CD4-positive, alpha-beta memory T cell (primary cell): ENCODE measurements at regions not wholly inside any gene's neighbourhood (a gene's known extent, or its start where the extent isn't known, plus 50 kb on each side); places are given as distances from the start of the nearest gene placed in this dataset.
A peak's percentile ranks its signal among the peaks of the same experiment; 100 is the strongest.
"Not testable (repeated sequence)": the region's sequence is repeated elsewhere in the genome, so short reads cannot be mapped to it uniquely, and the experiment has no call there.

Experiments used
- CTCF ChIA-PET: fragments of 350-600 bp; sonication (Branson Sonifier 250); formaldehyde crosslinking; loops from one replicate; lab custom pipeline; 2021; ENCODE audit warnings: inconsistent platforms; ENCODE audit not compliant: partially characterized antibody; lab: Charles Lee
- POLR2A ChIA-PET: fragments of 350-600 bp; sonication (Branson Sonifier 250); formaldehyde crosslinking; loops from one replicate; lab custom pipeline; 2021; ENCODE audit not compliant: partially characterized antibody; lab: Charles Lee
- DNase-seq, 5 donors: peaks; one replicate each; pipeline versions ENCODE4 v3.0.0 to v3.0.0-alpha.2; 2020 to 2022; ENCODE audit warnings: mixed read lengths in 1 of 5
- H3K27ac ChIP-seq: one replicate; pipeline ENCODE4 v1.7.0; 2013; ENCODE audit warnings: low read depth, low read length
- H3K27me3 ChIP-seq: 2 replicates; pipeline ENCODE4 v1.7.0; 2013; ENCODE audit warnings: mild to moderate bottlenecking, low read length, moderate library complexity; ENCODE audit not compliant: insufficient read depth
- H3K36me3 ChIP-seq: 2 replicates; pipeline ENCODE4 v1.7.0; 2013; ENCODE audit warnings: mild to moderate bottlenecking, low read length, moderate library complexity; ENCODE audit not compliant: insufficient read depth
- H3K4me1 ChIP-seq: 2 replicates; pipeline ENCODE4 v1.7.0; 2013; ENCODE audit warnings: mild to moderate bottlenecking, low read length, moderate library complexity; ENCODE audit not compliant: insufficient read depth
- H3K4me3 ChIP-seq, 2 donors: one replicate each; pipeline ENCODE4 v1.7.0; 2013; ENCODE audit warnings: low read length in 2 of 2, mild to moderate bottlenecking in 1 of 2
- H3K9me3 ChIP-seq, 2 donors: one replicate each; pipeline ENCODE4 v1.7.0; 2013; ENCODE audit warnings: low read length in 2 of 2, control low read depth in 1 of 2; ENCODE audit not compliant: control insufficient read depth in 1 of 2
- H3K27ac Mint-ChIP-seq, 7 donors: one replicate each; pipeline ENCODE4 v1.8.0; 2020 to 2021; ENCODE audit warnings: mixed read lengths in 7 of 7, mild to moderate bottlenecking in 6 of 7, inconsistent platforms in 3 of 7, moderate library complexity in 3 of 7
- H3K27me3 Mint-ChIP-seq, 2 donors: one replicate each; pipeline ENCODE4 v1.8.0; 2020 to 2021; ENCODE audit warnings: mixed read lengths in 2 of 2
- H3K36me3 Mint-ChIP-seq, 2 donors: one replicate each; pipeline ENCODE4 v1.8.0; 2020 to 2021; ENCODE audit warnings: mixed read lengths in 2 of 2, inconsistent platforms in 1 of 2, mild to moderate bottlenecking in 1 of 2
- H3K4me1 Mint-ChIP-seq, 4 donors: one replicate each; pipeline ENCODE4 v1.8.0; 2020 to 2021; ENCODE audit warnings: mixed read lengths in 4 of 4, mild to moderate bottlenecking in 1 of 4
- H3K4me3 Mint-ChIP-seq, 8 donors: one replicate each; pipeline ENCODE4 v1.8.0; 2020 to 2021; ENCODE audit warnings: mixed read lengths in 8 of 8, mild to moderate bottlenecking in 7 of 8, moderate library complexity in 6 of 8, inconsistent platforms in 3 of 8
- H3K9me3 Mint-ChIP-seq, 8 donors: one replicate each; pipeline ENCODE4 v1.8.0; 2020 to 2021; ENCODE audit warnings: mixed read lengths in 8 of 8, mild to moderate bottlenecking in 5 of 8, inconsistent platforms in 3 of 8, moderate library complexity in 1 of 8
- intact Hi-C: fragments of 100-400 bp; cut with micrococcal nuclease; formaldehyde crosslinking; loops from one replicate; pipeline ENCODE4 v1.15.1; 2023

GRCh38 chr10:9045311-9045710, 990.8 kb downstream of the GATA3 start:
- no peak overlapping the region for H3K27ac Mint-ChIP-seq
- no peak overlapping the region for H3K27ac ChIP-seq

DNA sequence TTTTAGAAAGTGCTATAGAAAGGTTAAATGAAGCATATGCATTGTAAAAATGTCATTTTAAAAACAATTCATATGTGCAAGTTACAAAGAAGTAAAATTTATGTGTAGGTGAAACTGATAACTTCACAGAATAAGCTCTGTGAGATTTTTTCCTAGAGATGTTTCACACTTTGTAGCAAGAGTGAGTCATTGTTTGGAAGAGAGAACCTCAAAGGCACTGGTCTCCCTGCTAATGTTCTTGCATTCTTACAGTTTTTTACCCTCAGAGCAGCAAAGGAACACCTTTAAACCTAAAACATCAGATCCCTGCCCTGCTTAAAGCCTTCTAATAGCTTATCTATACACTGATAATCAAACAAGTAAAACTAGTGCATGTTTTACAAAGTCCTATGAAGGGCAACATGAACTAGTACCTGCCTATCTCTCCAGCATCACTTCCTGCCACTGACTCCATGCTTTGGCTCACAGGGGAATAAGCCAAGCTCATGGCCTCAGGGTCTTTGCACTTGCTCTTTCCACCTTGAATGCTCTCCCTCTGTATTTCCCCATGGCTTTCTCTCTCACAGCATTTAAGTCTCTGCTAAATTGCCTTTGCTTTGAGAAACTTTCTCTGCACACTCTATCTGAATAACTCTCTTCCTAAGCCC, 997.0 kb downstream of the GATA3 start:
- H3K4me3 Mint-ChIP-seq = no peak overlapping the region
- ChIA-PET POLR2A (interaction anchor here (1.1 kb wide), 1 partner anchor 9 kb away, joined by 3 read pairs; no protein-coding TSS in a partner anchor), CTCF (interaction anchor here (1.0 kb wide), 1 partner anchor 990 kb away, joined by 3 read pairs; no protein-coding TSS in a partner anchor)
- no peak for DNase-seq
- H3K36me3 Mint-ChIP-seq = peaks cover 0 to 2% of the 10 kb centered on the region in 2 donors
- H3K4me1 Mint-ChIP-seq = peaks cover 6 to 14% (median 11%) of the 10 kb centered on the region in 4 donors
- intact Hi-C loops = no loop called here
- peak overlapping the region in 1 of 7 donors; percentile 26 for H3K27ac Mint-ChIP-seq
- Histone ChIP-seq H3K27me3 (no peaks in the 10 kb centered on the region), H3K9me3 (no peaks in the 10 kb centered on the region), H3K36me3 (no peaks in the 10 kb centered on the region), H3K4me3 (no peak overlapping the region), H3K27ac (no peak overlapping the region), H3K4me1 (peaks cover 9% of the 10 kb centered on the region)
- H3K27me3 Mint-ChIP-seq = peaks cover 2 to 3% of the 10 kb centered on the region in 2 donors
- H3K9me3 Mint-ChIP-seq = peaks cover 0 to 32% (median 7%) of the 10 kb centered on the region in 8 donors

More at GRCh38 chr10:9045311-9045710, 990.8 kb downstream of the GATA3 start:
- no peaks in the 10 kb centered on the region for H3K36me3 ChIP-seq
- Mint-ChIP-seq H3K4me3 (no peak overlapping the region), H3K9me3 (peaks cover 2 to 18% (median 7%) of the 10 kb centered on the region in 8 donors), H3K4me1 (no peaks in the 10 kb centered on the region), H3K27me3 (peaks cover 2 to 3% of the 10 kb centered on the region in 2 donors), H3K36me3 (no peaks in the 10 kb centered on the region)
- no peak for DNase-seq
- ChIA-PET POLR2A (interaction anchor here (1.1 kb wide), 1 partner anchor 11 kb away, joined by 3 read pairs; no protein-coding TSS in a partner anchor), CTCF (interaction anchor here (1.0 kb wide), 1 partner anchor 8 kb away, joined by 3 read pairs; no protein-coding TSS in a partner anchor)
- H3K4me1 ChIP-seq = no peaks in the 10 kb centered on the region
- H3K27me3 ChIP-seq = no peaks in the 10 kb centered on the region
- H3K9me3 ChIP-seq = no peaks in the 10 kb centered on the region
- intact Hi-C loops = no loop called here
- H3K4me3 ChIP-seq = no peak overlapping the region

DNA sequence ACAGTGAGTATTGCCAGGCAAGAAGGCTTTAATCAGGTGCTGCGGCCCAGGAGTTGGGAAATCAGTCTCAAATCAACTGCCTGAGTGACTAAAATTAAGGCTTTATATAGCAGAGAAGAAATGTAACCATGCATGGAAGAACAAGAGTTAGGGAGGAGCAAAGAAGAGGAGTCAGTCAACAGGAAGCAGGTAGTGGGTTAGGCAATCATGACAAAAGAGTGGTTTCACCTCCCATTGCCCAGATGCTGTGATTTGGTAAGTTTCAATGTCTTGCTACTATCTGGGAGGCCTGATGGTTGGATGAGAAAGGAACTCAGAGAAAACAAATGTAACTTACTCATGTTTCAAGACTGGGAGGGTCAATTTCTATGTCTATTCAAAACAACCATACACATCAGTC, 998.3 kb downstream of the GATA3 start:
- intact Hi-C loops = no loop called here
- DNase-seq = peak in 1 of 5 donors; percentile 14
- no peak overlapping the region for H3K27ac Mint-ChIP-seq
- H3K27me3 Mint-ChIP-seq = peaks cover 1 to 3% of the 10 kb centered on the region in 2 donors
- no peaks in the 10 kb centered on the region for H3K9me3 ChIP-seq
- ChIA-PET CTCF (interaction anchor here (1.4 kb wide), 1 partner anchor 8 kb away, joined by 3 read pairs; no protein-coding TSS in a partner anchor), POLR2A (interaction anchor here (1.7 kb wide), 1 partner anchor 43 kb away, joined by 4 read pairs; no protein-coding TSS in a partner anchor)
- H3K27me3 ChIP-seq = no peaks in the 10 kb centered on the region
- no peaks in the 10 kb centered on the region for H3K36me3 ChIP-seq
- H3K4me1 ChIP-seq = peaks cover 9% of the 10 kb centered on the region
- H3K36me3 Mint-ChIP-seq = peaks cover 0 to 2% of the 10 kb centered on the region in 2 donors
- H3K4me3 ChIP-seq = no peak overlapping the region
- peaks cover 6 to 14% (median 11%) of the 10 kb centered on the region in 4 donors for H3K4me1 Mint-ChIP-seq
- no peak overlapping the region for H3K27ac ChIP-seq
- H3K9me3 Mint-ChIP-seq = peaks cover 0 to 39% (median 8%) of the 10 kb centered on the region in 8 donors
- H3K4me3 Mint-ChIP-seq = peak overlapping the region in 5 of 8 donors; percentile 6 to 34 (median 14)

GRCh38 chr10:9056521-9056920, 1002.0 kb downstream of the GATA3 start:
- Histone ChIP-seq H3K27me3 (no peaks in the 10 kb centered on the region), H3K4me1 (peaks cover 25% of the 10 kb centered on the region), H3K4me3 (no peak overlapping the region), H3K36me3 (no peaks in the 10 kb centered on the region), H3K9me3 (no peaks in the 10 kb centered on the region), H3K27ac (no peak overlapping the region)
- H3K36me3 Mint-ChIP-seq = peaks cover 0 to 2% of the 10 kb centered on the region in 2 donors
- intact Hi-C loops = no loop called here
- ChIA-PET CTCF (no interaction called here), POLR2A (no interaction called here)
- peaks cover 0 to 1% of the 10 kb centered on the region in 2 donors for H3K27me3 Mint-ChIP-seq
- H3K4me3 Mint-ChIP-seq = no peak overlapping the region
- DNase-seq = no peak
- no peak overlapping the region for H3K27ac Mint-ChIP-seq
- H3K9me3 Mint-ChIP-seq = peaks cover 0 to 30% (median 8%) of the 10 kb centered on the region in 8 donors
- H3K4me1 Mint-ChIP-seq = peaks cover 17 to 27% (median 22%) of the 10 kb centered on the region in 4 donors

DNA sequence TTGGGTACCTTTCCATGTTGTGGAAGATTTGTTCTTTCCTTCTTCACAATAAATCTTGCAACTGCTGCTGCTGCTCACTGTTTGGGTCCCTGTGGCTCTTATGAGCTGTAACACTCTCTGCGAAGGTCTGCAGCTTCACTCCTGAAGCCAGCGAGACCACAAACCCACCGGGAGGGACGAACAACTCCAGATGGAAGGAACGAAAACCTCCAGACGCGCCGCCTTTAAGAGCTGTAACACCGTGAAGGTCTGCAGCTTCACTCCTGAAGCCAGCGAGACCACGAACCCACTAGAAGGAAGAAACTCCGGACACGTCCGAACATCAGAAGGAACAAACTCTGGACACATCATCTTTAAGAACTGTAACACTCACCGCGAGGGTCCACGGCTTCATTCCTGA, 1002.8 kb downstream of the GATA3 start:
- peaks cover 0 to 30% (median 8%) of the 10 kb centered on the region in 8 donors for H3K9me3 Mint-ChIP-seq
- H3K27me3 Mint-ChIP-seq, intact Hi-C loops, H3K27me3 ChIP-seq, H3K36me3 Mint-ChIP-seq, H3K4me3 Mint-ChIP-seq, DNase-seq, H3K9me3 ChIP-seq, CTCF ChIA-PET, H3K4me3 ChIP-seq, POLR2A ChIA-PET, H3K27ac Mint-ChIP-seq, H3K27ac ChIP-seq, H3K36me3 ChIP-seq: not testable (repeated sequence)
- peaks cover 22% of the 10 kb centered on the region for H3K4me1 ChIP-seq
- peaks cover 13 to 29% (median 19%) of the 10 kb centered on the region in 4 donors for H3K4me1 Mint-ChIP-seq

GRCh38 chr10:9060314-9060713, 1005.8 kb downstream of the GATA3 start:
- peaks cover 10 to 23% (median 12%) of the 10 kb centered on the region in 4 donors for H3K4me1 Mint-ChIP-seq
- Histone ChIP-seq H3K9me3 (no peaks in the 10 kb centered on the region), H3K4me1 (peaks cover 17% of the 10 kb centered on the region), H3K4me3 (no peak overlapping the region), H3K27ac (no peak overlapping the region), H3K36me3 (no peaks in the 10 kb centered on the region), H3K27me3 (no peaks in the 10 kb centered on the region)
- H3K4me3 Mint-ChIP-seq = peak overlapping the region; percentile 43 to 72 (median 55)
- peak in 3 of 5 donors; percentile 9 to 33 (median 10) for DNase-seq
- no peaks in the 10 kb centered on the region for H3K36me3 Mint-ChIP-seq
- H3K27me3 Mint-ChIP-seq = peaks cover 0 to 1% of the 10 kb centered on the region in 2 donors
- intact Hi-C loops = loop anchor here (5.0 kb wide), 2 partner anchors 37 to 43 kb away; no protein-coding TSS in a partner anchor
- CTCF ChIA-PET = interaction anchor here (1.1 to 1.5 kb wide), 2 partner anchors 11 to 36 kb away, joined by 3 to 6 read pairs; no protein-coding TSS in a partner anchor
- POLR2A ChIA-PET = interaction anchor here (0.7 to 1.4 kb wide), 5 partner anchors 9 to 1001 kb away, joined by 3 to 8 read pairs (median 3); no protein-coding TSS in a partner anchor
- H3K9me3 Mint-ChIP-seq = peaks cover 0 to 18% (median 4%) of the 10 kb centered on the region in 8 donors
- H3K27ac Mint-ChIP-seq = peak overlapping the region in 6 of 7 donors; percentile 18 to 84 (median 66)

DNA sequence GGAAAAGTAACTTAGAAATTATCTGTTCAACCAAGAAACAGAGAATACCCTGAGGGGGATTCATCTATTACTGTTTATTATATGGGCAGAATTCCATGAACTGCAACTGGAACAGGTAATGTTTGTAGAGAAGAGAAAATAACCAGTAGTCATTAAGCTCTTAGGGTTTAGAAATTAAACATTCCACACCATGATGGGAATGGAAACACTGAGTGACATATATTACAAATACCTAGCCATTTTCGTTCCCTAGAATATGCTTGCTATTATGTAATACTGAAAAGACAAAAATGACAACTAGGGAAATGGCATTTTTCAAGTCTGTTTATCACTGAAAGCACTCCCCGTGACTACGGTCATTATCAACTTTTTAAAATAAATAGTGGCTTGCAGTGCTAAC, 1007.4 kb downstream of the GATA3 start:
- no peaks in the 10 kb centered on the region for H3K27me3 ChIP-seq
- Mint-ChIP-seq H3K27me3 (peaks cover 0 to 1% of the 10 kb centered on the region in 2 donors), H3K27ac (peak overlapping the region in 2 of 7 donors; percentile 24 to 62), H3K4me3 (no peak overlapping the region), H3K36me3 (no peaks in the 10 kb centered on the region), H3K4me1 (peaks cover 10 to 23% (median 12%) of the 10 kb centered on the region in 4 donors), H3K9me3 (peaks cover 0 to 8% (median 1%) of the 10 kb centered on the region in 8 donors)
- POLR2A ChIA-PET = no interaction called here
- CTCF ChIA-PET = no interaction called here
- H3K27ac ChIP-seq = no peak overlapping the region
- DNase-seq = no peak
- no peaks in the 10 kb centered on the region for H3K36me3 ChIP-seq
- intact Hi-C loops = loop anchor here (5.0 kb wide), 2 partner anchors 35 to 45 kb away; no protein-coding TSS in a partner anchor
- peaks cover 17% of the 10 kb centered on the region for H3K4me1 ChIP-seq
- H3K9me3 ChIP-seq = no peaks in the 10 kb centered on the region
- H3K4me3 ChIP-seq = no peak overlapping the region
